Colon (tissue), 2 donors: ENCODE measurements at regions not wholly inside any gene's neighbourhood (a gene's known extent, or its start where the extent isn't known, plus 50 kb on each side); places are given as distances from the start of the nearest gene placed in this dataset.

ENCODE experiments used
- FAIRE-seq: peaks from 2 replicates; lab custom pipeline; 2012; peaks lifted over from hg19 to GRCh38; lab: Jason Lieb, UNC
- donor health status: control.
- donor health status: control.

- FAIRE-seq, result no peak
Measured at GRCh38 chr12:60138526-60138925, 542.7 kb downstream of the SLC16A7 start.

GRCh38 chr12:60144395-60144794, 548.6 kb downstream of the SLC16A7 start:
- FAIRE-seq, result no peak

- FAIRE-seq, result no peak
Measured at GRCh38 chr12:60148109-60148508, 552.3 kb downstream of the SLC16A7 start.

- FAIRE-seq, result no peak
Measured at GRCh38 chr12:60148831-60149230, 553.0 kb downstream of the SLC16A7 start.

- FAIRE-seq, result no peak
Measured at GRCh38 chr12:60152756-60153155, 556.9 kb downstream of the SLC16A7 start.

GRCh38 chr12:60159761-60160160, 563.9 kb downstream of the SLC16A7 start:
- FAIRE-seq, result no peak

GRCh38 chr12:60162988-60163720, 567.3 kb downstream of the SLC16A7 start:
- FAIRE-seq, result no peak

GRCh38 chr12:60165781-60166180, 570.0 kb downstream of the SLC16A7 start:
- FAIRE-seq, result no peak

GRCh38 chr12:60168441-60168840, 572.6 kb downstream of the SLC16A7 start:
- FAIRE-seq, result no peak

GRCh38 chr12:60169904-60170303, 574.1 kb downstream of the SLC16A7 start:
- FAIRE-seq, result no peak

- no peak for FAIRE-seq
Measured at GRCh38 chr12:60172266-60173211, 576.7 kb downstream of the SLC16A7 start.

- FAIRE-seq, result no peak
Measured at GRCh38 chr12:60173224-60174170, 577.7 kb downstream of the SLC16A7 start.

GRCh38 chr12:60174476-60174875, 578.6 kb downstream of the SLC16A7 start:
- no peak for FAIRE-seq

GRCh38 chr12:60174941-60175340, 579.1 kb downstream of the SLC16A7 start:
- no peak for FAIRE-seq

- no peak for FAIRE-seq
Measured at GRCh38 chr12:60176891-60177290, 581.1 kb downstream of the SLC16A7 start.

- FAIRE-seq, result no peak
Measured at GRCh38 chr12:60180298-60180697, 584.5 kb downstream of the SLC16A7 start.

- FAIRE-seq, result no peak
Measured at GRCh38 chr12:60182354-60182753, 586.5 kb downstream of the SLC16A7 start.

GRCh38 chr12:60184096-60184495, 588.3 kb downstream of the SLC16A7 start:
- no peak for FAIRE-seq

- no peak for FAIRE-seq
Measured at GRCh38 chr12:60185060-60185459, 589.2 kb downstream of the SLC16A7 start.

GRCh38 chr12:60191271-60191670, 595.4 kb downstream of the SLC16A7 start:
- no peak for FAIRE-seq

- no peak for FAIRE-seq
Measured at GRCh38 chr12:60191676-60192359, 596.0 kb downstream of the SLC16A7 start.
